SK-N-MC (cell line): ENCODE measurements at regions not wholly inside any gene's neighbourhood (a gene's known extent, or its start where the extent isn't known, plus 50 kb on each side); places are given as distances from the start of the nearest gene placed in this dataset.

ENCODE experiments used
- EZH2 ChIP-seq: fragments of 200-600 bp; sonication (generic); IDR thresholded peaks from one replicate; pipeline ENCODE4 v1.6.1; 2017; ENCODE audit warnings: antibody characterized with exemption
- FOXP2 ChIP-seq: optimal IDR thresholded peaks from 2 replicates; pipeline ENCODE3; 2011; ENCODE audit warnings: mild to moderate bottlenecking, moderate library complexity; ENCODE audit not compliant: insufficient read depth; ENCODE audit errors: extremely low read length, control extremely low read depth
- POLR2AphosphoS5 ChIP-seq: IDR thresholded peaks from 2 replicates; pipeline ENCODE4 v1.6.1; 2012; ENCODE audit warnings: mild to moderate bottlenecking, low read depth, low read length, borderline replicate concordance

- TF ChIP-seq POLR2AphosphoS5, result no peak
- TF ChIP-seq FOXP2, result no peak
- no peak for TF ChIP-seq EZH2
These were observed 316.3 kb downstream of the TMA16 start for GRCh38 chr4:163810755-163811154.
